NCI-H748 (cell line): ENCODE measurements at regions not wholly inside any gene's neighbourhood (a gene's known extent, or its start where the extent isn't known, plus 50 kb on each side); places are given as distances from the start of the nearest gene placed in this dataset.
"Not testable (repeated sequence)": the region's sequence is repeated elsewhere in the genome, so short reads cannot be mapped to it uniquely, and the experiment has no call there.

Experiments
- DNase-seq: peaks from one replicate; lab custom pipeline; 2025; ENCODE audit not compliant: unreplicated experiment; lab: John Stamatoyannopoulos, UW

DNA sequence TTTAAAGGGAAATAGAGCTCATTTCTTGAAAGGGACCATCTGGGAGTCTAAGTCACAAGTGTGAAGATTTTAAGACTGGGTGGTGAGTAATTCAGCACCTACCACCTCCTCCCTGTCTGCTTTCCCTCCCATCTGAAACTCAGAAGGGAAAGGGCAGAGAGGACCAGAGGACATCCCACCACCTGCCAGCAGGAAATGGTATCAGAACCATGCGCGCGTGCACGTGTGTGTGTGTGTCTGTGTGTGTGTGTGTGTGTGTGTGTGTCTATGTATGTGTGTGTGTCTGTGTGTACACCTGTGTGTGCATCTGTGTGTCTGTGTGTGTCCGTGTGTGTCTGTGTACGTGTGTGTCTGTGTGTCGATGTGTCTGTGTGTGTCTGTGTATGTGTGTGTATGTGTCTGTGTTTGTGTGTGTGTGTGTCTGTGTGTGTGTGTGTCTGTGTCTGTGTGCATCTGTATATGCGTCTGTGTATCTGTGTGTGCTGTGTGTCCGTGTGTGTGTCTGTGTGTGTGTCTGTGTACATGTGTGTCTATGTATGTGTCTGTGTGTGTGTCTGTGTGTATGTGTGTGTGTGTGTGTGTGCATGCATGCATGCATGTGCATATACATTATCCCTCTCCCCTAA lies 76.8 kb downstream of the ZFP36L2 start:
- DNase-seq: no peak

GRCh38 chr2:43146083-43146482 lies 80.3 kb downstream of the ZFP36L2 start:
- no peak for DNase-seq

DNA sequence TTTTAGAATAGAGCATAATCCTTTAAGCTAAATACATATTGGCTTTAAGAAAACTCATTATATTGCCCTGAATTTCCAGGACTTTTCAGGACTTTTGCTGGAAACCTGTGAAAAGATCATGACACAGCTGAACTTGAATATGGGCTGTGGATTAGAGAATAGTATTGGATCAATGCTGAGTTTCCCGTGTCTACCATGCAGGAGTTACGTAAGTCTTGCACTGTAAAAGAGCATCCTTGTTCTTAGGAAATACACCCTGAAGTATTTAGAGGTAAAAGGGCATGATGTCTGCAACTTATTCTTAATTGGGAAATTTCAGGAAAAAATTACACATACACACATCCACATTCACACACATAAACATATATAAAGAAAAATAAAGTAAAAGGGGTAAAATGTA lies 82.1 kb downstream of the ZFP36L2 start:
- DNase-seq: no peak

- DNase-seq: no peak
Observed at GRCh38 chr2:43143756-43144155, 82.7 kb downstream of the ZFP36L2 start.

- DNase-seq: no peak
Observed at GRCh38 chr2:43142921-43143438, 83.4 kb downstream of the ZFP36L2 start.

- DNase-seq: not testable (repeated sequence)
Observed at GRCh38 chr2:43141636-43142151, 84.7 kb downstream of the ZFP36L2 start.

DNA sequence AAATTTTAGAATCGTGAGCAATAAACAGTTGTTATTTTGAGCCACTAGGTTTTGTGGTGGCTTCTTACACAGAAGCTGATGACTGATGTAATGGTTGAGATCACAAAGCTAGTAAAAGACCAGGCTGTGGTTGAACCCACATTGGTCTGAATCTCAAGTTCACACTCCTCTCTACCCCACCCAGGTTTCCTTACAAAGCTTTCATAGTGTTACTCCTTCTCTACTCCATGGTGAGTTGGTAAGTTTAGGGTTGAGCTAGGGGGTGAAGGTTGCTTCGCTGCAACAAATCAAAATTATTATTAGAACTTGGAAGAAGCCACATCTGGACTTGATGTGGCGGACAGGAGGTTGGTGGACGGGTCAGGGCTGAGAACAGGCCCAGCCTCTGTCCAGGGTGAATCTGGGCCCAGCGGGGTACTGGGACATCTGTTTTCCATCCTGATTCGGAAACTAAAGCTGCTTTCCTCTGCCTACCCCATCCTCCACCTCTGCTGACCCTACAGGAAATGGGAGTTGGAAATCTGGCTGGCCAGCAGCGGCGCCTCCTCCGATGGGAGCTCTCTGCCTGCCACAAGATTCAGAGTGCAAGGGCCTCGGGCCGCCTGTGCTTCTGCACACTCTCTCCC lies 86.3 kb downstream of the ZFP36L2 start:
- DNase-seq: no peak

GRCh38 chr2:43139501-43139900 lies 86.9 kb downstream of the ZFP36L2 start:
- no peak for DNase-seq

DNA sequence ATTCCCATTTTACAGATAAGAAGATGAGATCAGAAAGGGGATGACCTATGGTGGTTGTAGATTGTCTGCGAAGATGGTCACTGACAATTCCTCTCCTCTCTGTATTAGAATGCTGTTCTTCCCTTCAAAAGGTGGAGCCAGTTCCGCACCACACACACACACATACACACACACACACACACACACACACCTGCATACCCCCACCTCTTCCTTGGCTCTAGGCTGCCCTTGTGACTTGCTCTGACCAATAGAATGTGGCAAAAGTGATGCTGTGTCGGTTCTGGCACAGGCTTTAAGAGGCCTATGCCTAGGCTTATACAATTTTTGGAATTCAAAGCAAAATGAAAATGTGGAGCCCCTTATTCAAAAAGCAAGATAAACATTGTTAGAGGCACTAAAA lies 88.0 kb downstream of the ZFP36L2 start:
- DNase-seq: no peak

- no peak for DNase-seq
Observed at GRCh38 chr2:43136876-43137275, 89.5 kb downstream of the ZFP36L2 start.

- no peak for DNase-seq
Observed at GRCh38 chr2:43136011-43136799, 90.2 kb downstream of the ZFP36L2 start.

DNA sequence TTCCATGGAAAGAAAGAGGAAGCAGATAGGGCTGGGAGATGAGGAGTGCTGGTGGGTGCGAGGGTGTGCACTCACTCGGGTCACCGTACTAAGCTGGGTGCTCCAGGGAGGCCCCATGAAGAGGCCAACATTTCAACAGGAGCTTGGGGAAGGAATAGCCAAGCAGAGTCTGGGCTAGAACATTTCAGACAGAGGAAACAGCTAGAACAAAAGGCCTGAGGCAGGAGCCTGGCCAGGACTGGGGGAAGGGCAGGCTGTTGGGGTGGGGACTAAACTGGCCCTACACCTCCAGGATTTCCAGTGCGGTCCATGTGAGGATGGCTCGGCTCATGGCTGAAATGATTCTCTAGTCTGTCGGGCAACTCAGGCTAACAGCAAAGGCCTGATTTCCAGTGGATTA lies 90.8 kb downstream of the ZFP36L2 start:
- DNase-seq: no peak

DNA sequence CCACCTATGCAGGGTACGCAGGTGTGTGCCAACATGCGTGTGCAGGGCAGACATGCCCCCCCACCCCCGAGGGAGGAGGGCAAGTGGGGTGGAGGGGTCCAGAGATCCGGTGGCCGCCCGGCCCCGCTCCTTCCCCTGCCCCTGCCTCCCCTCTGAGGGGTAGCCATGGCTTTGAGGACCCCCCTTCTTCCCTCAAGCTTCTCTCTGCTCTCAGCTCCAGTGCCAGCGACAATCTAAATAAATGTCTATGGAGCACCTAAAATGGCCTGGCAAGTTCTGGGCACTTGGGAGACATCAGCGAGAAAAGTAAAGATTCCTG lies 91.9 kb downstream of the ZFP36L2 start:
- no peak for DNase-seq

- no peak for DNase-seq
Observed at GRCh38 chr2:43133708-43134570, 92.5 kb downstream of the ZFP36L2 start.

DNA sequence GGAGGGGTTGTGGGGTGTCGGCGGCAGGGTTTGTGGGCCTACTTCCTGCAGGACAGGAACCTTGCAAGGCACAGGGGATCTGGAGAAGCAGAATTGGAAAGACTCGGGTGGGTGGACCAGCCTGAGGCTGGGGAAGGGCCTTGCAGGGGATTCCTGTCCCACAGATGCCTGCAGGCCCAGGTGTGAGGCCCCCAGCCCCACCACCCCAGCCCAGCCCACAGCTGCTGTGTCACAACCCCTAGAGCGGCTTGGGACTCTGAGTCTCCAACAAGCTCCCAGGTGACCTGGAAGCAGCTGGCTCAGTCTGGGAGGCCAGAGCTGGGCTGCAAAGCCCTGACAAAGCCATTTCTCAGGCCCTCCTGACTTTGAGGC lies 93.1 kb downstream of the ZFP36L2 start:
- no peak for DNase-seq

- DNase-seq: no peak
Observed at GRCh38 chr2:43132683-43133301, 93.6 kb downstream of the ZFP36L2 start.

DNA sequence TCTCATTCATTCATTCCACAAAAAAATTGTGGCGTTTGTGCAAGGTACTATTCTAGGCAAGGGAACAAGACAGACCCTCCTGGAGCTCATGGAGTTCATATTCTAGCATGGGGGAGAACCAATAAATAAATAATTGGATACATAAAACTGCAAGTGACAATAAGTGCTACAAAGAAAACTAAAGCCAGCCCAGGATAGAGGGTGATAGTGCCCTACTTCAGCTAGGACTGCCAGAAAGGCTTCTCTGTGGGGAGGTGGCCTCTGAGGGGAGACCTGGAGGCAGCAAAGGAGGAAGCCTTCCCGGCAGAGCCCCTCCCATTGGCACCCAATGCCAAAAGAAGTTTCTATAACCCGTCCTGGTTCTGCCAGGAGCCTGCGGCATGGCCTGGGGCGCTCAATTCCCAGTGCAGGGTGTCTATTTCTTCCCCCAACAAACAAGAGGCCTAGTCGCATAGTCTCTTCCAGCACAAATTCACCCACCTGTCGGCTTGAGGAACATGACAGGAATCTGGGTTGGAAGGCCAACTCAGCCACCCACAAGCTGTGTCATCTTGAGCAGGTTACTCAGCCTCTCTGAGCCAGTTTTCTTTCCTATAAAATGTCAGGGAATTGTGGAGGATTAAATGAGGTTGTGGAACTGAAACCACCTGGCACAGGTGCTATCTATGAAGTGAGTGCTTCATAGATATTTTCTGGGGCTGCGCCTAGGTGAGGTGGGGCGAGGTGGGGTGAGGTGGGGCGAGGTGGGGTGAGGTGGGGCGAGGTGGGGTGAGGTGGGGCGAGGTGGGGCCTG lies 94.3 kb downstream of the ZFP36L2 start:
- DNase-seq: no peak

DNA sequence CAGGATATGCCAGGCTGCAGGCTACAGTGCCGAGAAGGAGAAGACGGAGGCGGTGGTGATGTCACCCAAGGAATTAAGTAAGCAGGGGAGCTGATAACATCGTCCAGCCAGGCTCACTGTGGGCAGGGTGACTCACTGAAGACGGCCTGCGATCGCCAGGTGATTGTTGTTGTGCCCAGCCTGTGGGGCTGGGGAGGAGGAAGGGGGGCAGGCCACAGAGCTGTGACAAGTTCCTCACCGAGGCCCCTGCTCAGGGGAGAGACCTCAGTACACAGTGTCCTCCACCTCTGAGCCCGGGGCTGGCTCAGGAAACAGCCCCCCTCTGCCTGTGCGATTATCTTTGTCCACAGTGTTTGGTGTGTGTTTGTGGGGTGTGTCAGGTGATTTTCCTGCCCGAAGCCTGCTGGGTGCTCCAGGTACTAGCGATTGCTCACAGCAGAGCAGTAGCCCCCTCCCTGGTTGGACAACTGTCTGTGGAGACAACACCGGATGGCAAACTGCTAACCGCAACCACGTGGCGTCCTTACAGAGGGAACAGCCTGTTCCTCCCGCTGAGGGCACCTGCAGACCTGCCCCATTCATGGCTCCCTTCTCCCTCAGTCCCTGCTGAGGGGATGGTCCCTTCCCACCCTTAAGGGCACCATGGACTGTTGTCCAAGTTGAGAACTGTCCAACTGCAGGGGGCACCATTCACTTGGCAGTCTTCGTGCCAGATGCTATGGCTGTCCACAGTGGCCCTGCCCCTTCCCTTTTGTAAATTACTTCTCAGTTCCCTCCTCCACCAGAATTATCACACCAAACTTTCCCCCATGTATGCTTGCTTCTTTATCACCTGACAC lies 95.1 kb downstream of the ZFP36L2 start:
- peak; percentile 34 for DNase-seq

GRCh38 chr2:43130548-43130875 lies 95.9 kb downstream of the ZFP36L2 start:
- no peak for DNase-seq
